GM10266 (cell line): ENCODE measurements at regions not wholly inside any gene's neighbourhood (a gene's known extent, or its start where the extent isn't known, plus 50 kb on each side); places are given as distances from the start of the nearest gene placed in this dataset.
"Not testable (repeated sequence)": the region's sequence is repeated elsewhere in the genome, so short reads cannot be mapped to it uniquely, and the experiment has no call there.

ENCODE experiments used
- DNase-seq: peaks from one replicate; pipeline ENCODE4 v3.0.0; 2012; ENCODE audit errors: extremely low spot score
- CTCF ChIP-seq: IDR thresholded peaks from 2 replicates; pipeline ENCODE4 v1.5.1; 2012; ENCODE audit warnings: mild to moderate bottlenecking, low read depth; ENCODE audit not compliant: control insufficient read depth, insufficient read depth; ENCODE audit errors: missing control alignments

GRCh38 chr13:38093425-38093824 is 223.9 kb upstream of the TRPC4 start:
- no peak for TF ChIP-seq CTCF
- DNase-seq, result no peak

DNA sequence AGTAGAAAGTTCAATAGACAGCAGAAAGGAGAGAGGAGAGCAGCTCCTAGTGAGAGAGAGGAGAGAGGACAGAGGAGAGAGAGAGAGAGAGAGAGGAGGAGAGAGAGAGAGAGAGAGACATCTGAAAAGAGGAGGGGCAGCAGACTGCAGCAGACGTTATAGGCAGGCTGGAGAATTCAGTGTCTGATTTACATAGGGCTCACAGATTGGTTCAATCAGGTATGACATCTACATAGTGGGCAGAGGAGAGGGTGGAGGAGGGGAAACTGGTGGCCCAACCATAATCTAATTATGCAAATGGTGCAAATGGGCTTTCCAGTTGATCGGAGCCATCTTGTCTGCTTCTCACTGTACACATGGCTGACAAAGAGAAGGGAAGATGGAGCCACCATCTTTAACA is 221.3 kb upstream of the TRPC4 start:
- no peak for DNase-seq
- TF ChIP-seq CTCF, result no peak

GRCh38 chr13:38086721-38087120 is 217.1 kb upstream of the TRPC4 start:
- no peak for DNase-seq
- TF ChIP-seq CTCF, result no peak

DNA sequence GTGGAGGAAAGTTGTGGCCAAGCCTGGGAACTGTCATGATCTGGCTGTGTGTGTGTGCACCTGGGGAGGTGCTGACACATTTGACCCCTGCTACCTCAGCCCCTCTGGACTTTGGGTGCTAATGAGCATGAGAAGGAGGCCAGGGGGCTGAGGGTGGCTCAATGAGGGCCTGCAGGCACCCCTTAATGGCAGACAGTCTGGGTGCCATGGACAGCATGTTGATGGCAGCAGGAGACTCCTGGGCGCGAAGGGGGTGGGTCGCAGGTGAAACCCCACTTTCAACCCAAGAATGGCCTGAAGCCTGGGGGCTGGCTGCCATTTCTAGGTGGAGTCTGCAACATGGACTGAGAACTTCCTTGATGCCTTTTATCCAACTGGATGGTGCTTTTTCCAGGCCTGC is 216.4 kb upstream of the TRPC4 start:
- no peak for TF ChIP-seq CTCF
- DNase-seq, result no peak

- no peak for DNase-seq
- TF ChIP-seq CTCF, result no peak
These were observed 204.4 kb upstream of the TRPC4 start for GRCh38 chr13:38073931-38074330.

DNA sequence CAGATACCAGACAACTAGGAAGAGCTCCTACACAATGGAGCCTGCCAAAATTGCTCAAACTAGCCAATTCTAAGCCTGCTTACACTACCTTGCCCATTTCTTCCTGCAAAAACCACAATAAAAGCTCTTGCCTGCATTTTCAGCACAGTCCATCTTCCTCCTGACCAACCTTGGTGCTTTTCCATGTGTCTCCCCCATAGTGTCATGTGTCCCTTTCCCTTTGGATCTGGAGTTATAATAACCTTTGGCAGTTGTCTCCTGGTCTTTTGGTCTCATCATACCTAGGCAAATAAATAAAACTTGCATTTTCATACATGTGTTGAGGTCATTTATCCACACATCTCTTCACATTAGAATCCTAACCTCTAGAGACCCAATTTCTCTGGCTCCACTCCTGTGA is 203.1 kb upstream of the TRPC4 start:
- TF ChIP-seq CTCF, result no peak
- no peak for DNase-seq

DNA sequence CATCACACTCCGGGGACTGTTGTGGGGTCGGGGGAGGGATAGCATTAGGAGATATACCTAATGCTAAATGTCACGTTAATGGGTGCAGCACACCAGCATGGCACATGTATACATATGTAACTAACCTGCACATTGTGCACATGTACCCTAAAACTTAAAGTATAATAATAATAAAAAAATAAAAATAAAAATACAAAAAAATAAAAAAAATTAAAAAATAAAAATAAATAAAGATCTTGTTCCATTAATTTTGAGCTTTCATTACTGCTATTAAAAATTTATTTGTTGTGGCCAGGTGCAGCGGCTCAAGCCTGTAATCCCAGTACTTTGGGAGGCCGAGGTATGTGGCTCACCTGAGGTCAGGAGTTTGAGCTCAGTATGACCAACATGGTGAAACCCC is 201.8 kb upstream of the TRPC4 start:
- DNase-seq, result not testable (repeated sequence)

- no peak for TF ChIP-seq CTCF
- DNase-seq, result no peak
These were observed 184.3 kb upstream of the TRPC4 start for GRCh38 chr13:38053896-38054295.
